Activated naive CD4-positive, alpha-beta T cell treated with anti-CD3 and anti-CD28 coated beads, Interleukin-2, amount 50 U/mL, for 24 hours (primary cell): ENCODE measurements at regions not wholly inside any gene's neighbourhood (a gene's known extent, or its start where the extent isn't known, plus 50 kb on each side); places are given as distances from the start of the nearest gene placed in this dataset.
"Not testable (repeated sequence)": the region's sequence is repeated elsewhere in the genome, so short reads cannot be mapped to it uniquely, and the experiment has no call there.

Source experiments
- H3K27ac Mint-ChIP-seq: one replicate; pipeline ENCODE4 v1.8.0; 2021; ENCODE audit warnings: mild to moderate bottlenecking, mixed read lengths
- H3K27me3 Mint-ChIP-seq: one replicate; pipeline ENCODE4 v1.8.0; 2021; ENCODE audit warnings: mixed read lengths
- H3K36me3 Mint-ChIP-seq: one replicate; pipeline ENCODE4 v1.8.0; 2021; ENCODE audit warnings: mixed read lengths
- H3K4me1 Mint-ChIP-seq: one replicate; pipeline ENCODE4 v1.8.0; 2021; ENCODE audit warnings: mixed read lengths
- H3K4me3 Mint-ChIP-seq: one replicate; pipeline ENCODE4 v1.8.0; 2021; ENCODE audit warnings: mild to moderate bottlenecking, mixed read lengths
- H3K9me3 Mint-ChIP-seq: one replicate; pipeline ENCODE4 v1.8.0; 2021; ENCODE audit warnings: mixed read lengths

- no peak overlapping the region for H3K4me3 Mint-ChIP-seq
- no peaks in the 10 kb centered on the region for H3K4me1 Mint-ChIP-seq
- no peak overlapping the region for H3K27ac Mint-ChIP-seq
- no peaks in the 10 kb centered on the region for H3K27me3 Mint-ChIP-seq
- H3K36me3 Mint-ChIP-seq, result no peaks in the 10 kb centered on the region
- H3K9me3 Mint-ChIP-seq, result no peaks in the 10 kb centered on the region
Observed at GRCh38 chr6:147944122-147944521, 398.5 kb upstream of the SASH1 start.

- H3K36me3 Mint-ChIP-seq, result no peaks in the 10 kb centered on the region
- no peaks in the 10 kb centered on the region for H3K27me3 Mint-ChIP-seq
- H3K9me3 Mint-ChIP-seq, result no peaks in the 10 kb centered on the region
- no peaks in the 10 kb centered on the region for H3K4me1 Mint-ChIP-seq
- H3K4me3 Mint-ChIP-seq, result no peak overlapping the region
- H3K27ac Mint-ChIP-seq, result no peak overlapping the region
Observed at GRCh38 chr6:147947521-147947920, 395.1 kb upstream of the SASH1 start.

GRCh38 chr6:147949981-147950622 is 392.5 kb upstream of the SASH1 start:
- H3K27me3 Mint-ChIP-seq, result no peaks in the 10 kb centered on the region
- H3K27ac Mint-ChIP-seq, result no peak overlapping the region
- no peaks in the 10 kb centered on the region for H3K9me3 Mint-ChIP-seq
- H3K36me3 Mint-ChIP-seq, result no peaks in the 10 kb centered on the region
- H3K4me1 Mint-ChIP-seq, result no peaks in the 10 kb centered on the region
- H3K4me3 Mint-ChIP-seq, result no peak overlapping the region

GRCh38 chr6:147950623-147950987 is 392.0 kb upstream of the SASH1 start:
- Mint-ChIP-seq H3K4me1 (no peaks in the 10 kb centered on the region), H3K27me3 (no peaks in the 10 kb centered on the region), H3K36me3 (no peaks in the 10 kb centered on the region), H3K9me3 (no peaks in the 10 kb centered on the region), H3K27ac (no peak overlapping the region), H3K4me3 (no peak overlapping the region)

GRCh38 chr6:147951726-147952125 is 390.9 kb upstream of the SASH1 start:
- no peaks in the 10 kb centered on the region for H3K9me3 Mint-ChIP-seq
- no peaks in the 10 kb centered on the region for H3K27me3 Mint-ChIP-seq
- no peak overlapping the region for H3K4me3 Mint-ChIP-seq
- H3K27ac Mint-ChIP-seq, result no peak overlapping the region
- no peaks in the 10 kb centered on the region for H3K36me3 Mint-ChIP-seq
- no peaks in the 10 kb centered on the region for H3K4me1 Mint-ChIP-seq

GRCh38 chr6:147954938-147955337 is 387.7 kb upstream of the SASH1 start:
- no peaks in the 10 kb centered on the region for H3K9me3 Mint-ChIP-seq
- no peak overlapping the region for H3K27ac Mint-ChIP-seq
- no peak overlapping the region for H3K4me3 Mint-ChIP-seq
- no peaks in the 10 kb centered on the region for H3K36me3 Mint-ChIP-seq
- H3K4me1 Mint-ChIP-seq, result no peaks in the 10 kb centered on the region
- H3K27me3 Mint-ChIP-seq, result no peaks in the 10 kb centered on the region

- H3K27me3 Mint-ChIP-seq, result no peaks in the 10 kb centered on the region
- no peak overlapping the region for H3K4me3 Mint-ChIP-seq
- no peaks in the 10 kb centered on the region for H3K9me3 Mint-ChIP-seq
- H3K4me1 Mint-ChIP-seq, result no peaks in the 10 kb centered on the region
- no peaks in the 10 kb centered on the region for H3K36me3 Mint-ChIP-seq
- H3K27ac Mint-ChIP-seq, result no peak overlapping the region
Observed at GRCh38 chr6:147958683-147959082, 384.0 kb upstream of the SASH1 start.

GRCh38 chr6:147961481-147962141 is 381.0 kb upstream of the SASH1 start:
- Mint-ChIP-seq H3K4me1 (no peaks in the 10 kb centered on the region), H3K36me3 (no peaks in the 10 kb centered on the region), H3K27ac (no peak overlapping the region), H3K4me3 (no peak overlapping the region), H3K27me3 (no peaks in the 10 kb centered on the region), H3K9me3 (peaks cover under 1% of the 10 kb centered on the region)

GRCh38 chr6:147965448-147965847 is 377.2 kb upstream of the SASH1 start:
- H3K9me3 Mint-ChIP-seq, H3K4me1 Mint-ChIP-seq, H3K36me3 Mint-ChIP-seq, H3K4me3 Mint-ChIP-seq, H3K27ac Mint-ChIP-seq, H3K27me3 Mint-ChIP-seq: not testable (repeated sequence)

GRCh38 chr6:147970970-147971369 is 371.7 kb upstream of the SASH1 start:
- H3K27me3 Mint-ChIP-seq, result peaks cover 3% of the 10 kb centered on the region
- H3K36me3 Mint-ChIP-seq, result no peaks in the 10 kb centered on the region
- H3K4me1 Mint-ChIP-seq, result no peaks in the 10 kb centered on the region
- H3K27ac Mint-ChIP-seq, result no peak overlapping the region
- no peak overlapping the region for H3K4me3 Mint-ChIP-seq
- H3K9me3 Mint-ChIP-seq, result peaks cover 5% of the 10 kb centered on the region

- H3K9me3 Mint-ChIP-seq, result no peaks in the 10 kb centered on the region
- H3K4me1 Mint-ChIP-seq, result no peaks in the 10 kb centered on the region
- no peak overlapping the region for H3K27ac Mint-ChIP-seq
- H3K36me3 Mint-ChIP-seq, result no peaks in the 10 kb centered on the region
- H3K27me3 Mint-ChIP-seq, result peaks cover 3% of the 10 kb centered on the region
- H3K4me3 Mint-ChIP-seq, result no peak overlapping the region
Observed at GRCh38 chr6:147972448-147972847, 370.2 kb upstream of the SASH1 start.

GRCh38 chr6:147973806-147974205 is 368.8 kb upstream of the SASH1 start:
- Mint-ChIP-seq H3K27ac (no peak overlapping the region), H3K4me3 (no peak overlapping the region), H3K27me3 (peaks cover 3% of the 10 kb centered on the region), H3K36me3 (no peaks in the 10 kb centered on the region), H3K9me3 (no peaks in the 10 kb centered on the region), H3K4me1 (no peaks in the 10 kb centered on the region)

GRCh38 chr6:147974376-147974775 is 368.3 kb upstream of the SASH1 start:
- no peak overlapping the region for H3K4me3 Mint-ChIP-seq

GRCh38 chr6:147977851-147978465 is 364.7 kb upstream of the SASH1 start:
- Mint-ChIP-seq H3K4me3 (no peak overlapping the region), H3K9me3 (no peaks in the 10 kb centered on the region), H3K27ac (no peak overlapping the region), H3K4me1 (no peaks in the 10 kb centered on the region), H3K27me3 (peaks cover 3% of the 10 kb centered on the region), H3K36me3 (no peaks in the 10 kb centered on the region)

More at GRCh38 chr6:147974376-147974775, 368.3 kb upstream of the SASH1 start:
- H3K4me1 Mint-ChIP-seq, result no peaks in the 10 kb centered on the region
- H3K27ac Mint-ChIP-seq, result no peak overlapping the region
- H3K27me3 Mint-ChIP-seq, result peaks cover 3% of the 10 kb centered on the region
- H3K36me3 Mint-ChIP-seq, result no peaks in the 10 kb centered on the region
- H3K9me3 Mint-ChIP-seq, result no peaks in the 10 kb centered on the region

GRCh38 chr6:147979966-147980365 is 362.7 kb upstream of the SASH1 start:
- peaks cover 3% of the 10 kb centered on the region for H3K27me3 Mint-ChIP-seq

GRCh38 chr6:147983581-147984366 is 358.9 kb upstream of the SASH1 start:
- no peak overlapping the region for H3K27ac Mint-ChIP-seq
- H3K36me3 Mint-ChIP-seq, result no peaks in the 10 kb centered on the region
- H3K27me3 Mint-ChIP-seq, result peaks cover 5% of the 10 kb centered on the region
- no peaks in the 10 kb centered on the region for H3K4me1 Mint-ChIP-seq
- no peak overlapping the region for H3K4me3 Mint-ChIP-seq
- peaks cover 6% of the 10 kb centered on the region for H3K9me3 Mint-ChIP-seq

More at GRCh38 chr6:147979966-147980365, 362.7 kb upstream of the SASH1 start:
- no peaks in the 10 kb centered on the region for H3K4me1 Mint-ChIP-seq
- H3K27ac Mint-ChIP-seq, result no peak overlapping the region
- H3K4me3 Mint-ChIP-seq, result no peak overlapping the region
- no peaks in the 10 kb centered on the region for H3K36me3 Mint-ChIP-seq
- no peaks in the 10 kb centered on the region for H3K9me3 Mint-ChIP-seq
